ENCODE measurements at regions not wholly inside any gene's neighbourhood (a gene's known extent, or its start where the extent isn't known, plus 50 kb on each side); places are given as distances from the start of the nearest gene placed in this dataset.

DNA sequence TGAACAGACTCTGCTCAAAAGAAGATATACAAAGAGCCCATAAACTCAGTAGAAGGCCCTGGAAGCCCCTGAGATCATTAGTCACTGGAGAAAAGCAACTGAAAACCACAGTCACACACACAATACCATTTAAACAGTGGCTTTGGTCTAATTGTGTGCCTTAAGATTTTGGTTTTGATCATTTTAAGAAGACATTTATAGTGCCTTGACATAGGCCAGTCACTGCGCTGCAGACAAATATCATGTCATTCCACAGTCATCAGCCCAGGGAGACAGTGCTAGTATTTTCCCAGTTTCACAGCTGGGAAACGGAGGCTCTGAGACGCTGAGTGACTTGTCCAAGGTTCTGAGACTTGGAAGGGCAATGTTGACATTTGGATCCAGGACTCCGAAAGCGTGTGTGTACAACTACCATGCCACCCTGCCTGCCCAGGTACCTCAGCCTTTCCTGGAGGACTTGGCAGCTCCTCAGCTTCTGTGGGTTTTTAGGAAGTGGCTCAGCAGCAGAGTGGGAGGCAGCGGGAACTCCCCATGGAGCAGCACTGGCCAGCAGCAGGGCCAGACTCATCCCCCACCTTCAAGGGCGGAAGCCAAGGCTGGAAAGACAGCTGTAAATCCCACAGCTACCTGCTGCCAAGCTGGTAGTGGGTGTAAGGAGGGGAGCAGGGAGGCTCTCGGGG is 173.9 kb downstream of the WDR11 start:
- no peak overlapping the region for H2AFZ ChIP-seq (ENCODE audit: control insufficient read depth, low read length)
- H3K4me2 ChIP-seq (ENCODE audit: control insufficient read depth, extremely low read depth, insufficient read depth, low read depth, low read length), result no peak overlapping the region
- DNase-seq (ENCODE audit: low read depth, low spot score), result no peak

DNA sequence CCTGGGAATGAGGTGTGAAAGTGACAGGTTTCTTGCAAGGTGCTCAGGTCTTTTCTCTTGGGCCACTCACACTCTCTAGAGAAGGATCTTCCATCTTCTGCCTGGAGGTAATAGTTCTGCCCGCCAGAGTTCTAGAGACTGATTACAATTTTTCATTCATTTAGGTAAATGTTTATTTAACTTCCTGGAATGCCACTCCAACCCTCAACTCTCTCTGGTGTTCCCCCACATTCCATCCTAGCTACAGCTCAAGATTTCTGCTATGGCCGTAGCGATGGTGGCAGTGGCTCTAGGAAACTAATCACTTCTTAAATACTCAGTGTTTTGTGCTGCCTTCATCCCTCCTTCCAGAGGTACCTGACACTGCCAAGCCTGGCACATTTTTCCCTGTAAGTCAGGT is 174.6 kb downstream of the WDR11 start:
- no peak for FAIRE-seq
- TF ChIP-seq EZH2 (IDR thresholded peaks at IDR 0.05; ENCODE audit: low read length), result no peak
- TF ChIP-seq, protein P1, sequence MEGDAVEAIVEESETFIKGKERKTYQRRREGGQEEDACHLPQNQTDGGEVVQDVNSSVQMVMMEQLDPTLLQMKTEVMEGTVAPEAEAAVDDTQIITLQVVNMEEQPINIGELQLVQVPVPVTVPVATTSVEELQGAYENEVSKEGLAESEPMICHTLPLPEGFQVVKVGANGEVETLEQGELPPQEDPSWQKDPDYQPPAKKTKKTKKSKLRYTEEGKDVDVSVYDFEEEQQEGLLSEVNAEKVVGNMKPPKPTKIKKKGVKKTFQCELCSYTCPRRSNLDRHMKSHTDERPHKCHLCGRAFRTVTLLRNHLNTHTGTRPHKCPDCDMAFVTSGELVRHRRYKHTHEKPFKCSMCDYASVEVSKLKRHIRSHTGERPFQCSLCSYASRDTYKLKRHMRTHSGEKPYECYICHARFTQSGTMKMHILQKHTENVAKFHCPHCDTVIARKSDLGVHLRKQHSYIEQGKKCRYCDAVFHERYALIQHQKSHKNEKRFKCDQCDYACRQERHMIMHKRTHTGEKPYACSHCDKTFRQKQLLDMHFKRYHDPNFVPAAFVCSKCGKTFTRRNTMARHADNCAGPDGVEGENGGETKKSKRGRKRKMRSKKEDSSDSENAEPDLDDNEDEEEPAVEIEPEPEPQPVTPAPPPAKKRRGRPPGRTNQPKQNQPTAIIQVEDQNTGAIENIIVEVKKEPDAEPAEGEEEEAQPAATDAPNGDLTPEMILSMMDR (optimal IDR thresholded peaks at IDR 0.05 in 1 of 3, IDR thresholded peaks at IDR 0.05 in 1 of 3, conservative IDR thresholded peaks at IDR 0.05 in 1 of 3; ENCODE audit: extremely low read depth in 1 of 3, insufficient read depth in 2 of 3, low read length in 3 of 3), result no peak
- Histone ChIP-seq H4K20me1 (ENCODE audit: control insufficient read depth, extremely low read depth, insufficient read depth, low read length) (no peaks in the 10 kb centered on the region), H3K79me2 (ENCODE audit: control insufficient read depth, insufficient read depth, low read length) (no peaks in the 10 kb centered on the region), H3K36me3 (ENCODE audit: control insufficient read depth in 2 of 2, extremely low read depth in 1 of 2, insufficient read depth in 2 of 2, low read length in 2 of 2) (no peaks in the 10 kb centered on the region), H3K4me3 (ENCODE audit: control insufficient read depth in 2 of 3, extremely low read depth in 1 of 3, insufficient read depth in 2 of 3, low read depth in 1 of 3, low read length in 3 of 3) (no peak overlapping the region), H3K9ac (ENCODE audit: control insufficient read depth, extremely low read depth, insufficient read depth, low read length) (no peak overlapping the region), H3K27me3 (ENCODE audit: control insufficient read depth, extremely low read depth, insufficient read depth, low read length) (no peaks in the 10 kb centered on the region), H3K27ac (ENCODE audit: control insufficient read depth, insufficient read depth, low read length) (no peak overlapping the region), H2AFZ (ENCODE audit: control insufficient read depth, low read length) (no peak overlapping the region), H3K9me1 (ENCODE audit: control insufficient read depth, extremely low read depth, insufficient read depth, low read length) (no peaks in the 10 kb centered on the region), H3K4me1 (ENCODE audit: control insufficient read depth, extremely low read depth, insufficient read depth, low read length) (no peaks in the 10 kb centered on the region), H3K4me2 (ENCODE audit: control insufficient read depth, extremely low read depth, insufficient read depth, low read depth, low read length) (no peak overlapping the region), H3K9me3 (ENCODE audit: control insufficient read depth, low read depth, low read length) (no peaks in the 10 kb centered on the region)
- dilution Hi-C loops (cut with MboI; ENCODE audit: extremely low pct_ligation_motif_present, low sequenced_read_pairs), result no loop called here
- DNase-seq (ENCODE audit: low read depth, low spot score), result no peak

More for the DNA sequence above, 173.9 kb downstream of the WDR11 start:
- TF ChIP-seq EZH2 (IDR thresholded peaks at IDR 0.05; ENCODE audit: low read length), result no peak
- TF ChIP-seq, protein P1 (optimal IDR thresholded peaks at IDR 0.05 in 1 of 3, IDR thresholded peaks at IDR 0.05 in 1 of 3, conservative IDR thresholded peaks at IDR 0.05 in 1 of 3; ENCODE audit: extremely low read depth in 1 of 3, insufficient read depth in 2 of 3, low read length in 3 of 3), result no peak
- no peak for FAIRE-seq
- Histone ChIP-seq H3K9ac (ENCODE audit: control insufficient read depth, extremely low read depth, insufficient read depth, low read length) (no peak overlapping the region), H4K20me1 (ENCODE audit: control insufficient read depth, extremely low read depth, insufficient read depth, low read length) (no peaks in the 10 kb centered on the region), H3K36me3 (ENCODE audit: control insufficient read depth in 2 of 2, extremely low read depth in 1 of 2, insufficient read depth in 2 of 2, low read length in 2 of 2) (no peaks in the 10 kb centered on the region), H3K27ac (ENCODE audit: control insufficient read depth, insufficient read depth, low read length) (no peak overlapping the region), H3K9me3 (ENCODE audit: control insufficient read depth, low read depth, low read length) (no peaks in the 10 kb centered on the region), H3K79me2 (ENCODE audit: control insufficient read depth, insufficient read depth, low read length) (no peaks in the 10 kb centered on the region), H3K9me1 (ENCODE audit: control insufficient read depth, extremely low read depth, insufficient read depth, low read length) (no peaks in the 10 kb centered on the region), H3K27me3 (ENCODE audit: control insufficient read depth, extremely low read depth, insufficient read depth, low read length) (no peaks in the 10 kb centered on the region), H3K4me3 (ENCODE audit: control insufficient read depth in 2 of 3, extremely low read depth in 1 of 3, insufficient read depth in 2 of 3, low read depth in 1 of 3, low read length in 3 of 3) (no peak overlapping the region), H3K4me1 (ENCODE audit: control insufficient read depth, extremely low read depth, insufficient read depth, low read length) (no peaks in the 10 kb centered on the region)
- dilution Hi-C loops (cut with MboI; ENCODE audit: extremely low pct_ligation_motif_present, low sequenced_read_pairs), result no loop called here
